Erythroblast (primary cell): ENCODE measurements at regions not wholly inside any gene's neighbourhood (a gene's known extent, or its start where the extent isn't known, plus 50 kb on each side); places are given as distances from the start of the nearest gene placed in this dataset.

ENCODE experiments used
- GATA1 ChIP-seq: IDR thresholded peaks from 2 replicates; pipeline ENCODE4 v1.6.1; 2011; ENCODE audit warnings: low read depth, mild to moderate bottlenecking, control low read depth, low read length, moderate library complexity
- POLR2A ChIP-seq: IDR thresholded peaks from 2 replicates; pipeline ENCODE4 v1.6.1; 2011; ENCODE audit warnings: mild to moderate bottlenecking, low read length

- no peak for TF ChIP-seq POLR2A
- no peak for TF ChIP-seq GATA1
Measured at GRCh38 chr10:107548301-107548700, 383.8 kb upstream of the SORCS1 start.
